NCI-H226 (cell line): ENCODE measurements at regions not wholly inside any gene's neighbourhood (a gene's known extent, or its start where the extent isn't known, plus 50 kb on each side); places are given as distances from the start of the nearest gene placed in this dataset.

Experiments
- DNase-seq: peaks from one replicate; pipeline ENCODE4 v3.0.0-alpha.2; 2015

DNA sequence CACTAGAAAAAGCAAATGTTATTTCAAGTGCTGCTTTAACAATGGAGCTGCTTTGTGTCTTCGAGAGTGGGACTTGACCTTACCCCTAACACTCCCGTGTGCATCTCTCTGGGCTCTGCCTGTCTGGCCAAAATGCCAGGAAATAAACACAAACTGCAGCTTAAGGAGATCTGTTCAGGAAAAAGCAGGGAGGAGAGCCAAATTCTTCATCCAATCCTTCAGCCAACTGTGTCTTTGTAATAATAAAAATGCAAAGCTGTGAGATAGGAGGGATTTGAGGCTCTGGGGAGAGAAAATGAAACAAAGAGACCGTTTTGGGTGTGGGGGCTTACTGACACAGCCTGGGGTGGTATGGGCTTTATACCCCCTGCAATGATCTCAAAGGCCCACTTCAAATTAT lies 85.8 kb upstream of the WSCD2 start:
- DNase-seq, result no peak

DNA sequence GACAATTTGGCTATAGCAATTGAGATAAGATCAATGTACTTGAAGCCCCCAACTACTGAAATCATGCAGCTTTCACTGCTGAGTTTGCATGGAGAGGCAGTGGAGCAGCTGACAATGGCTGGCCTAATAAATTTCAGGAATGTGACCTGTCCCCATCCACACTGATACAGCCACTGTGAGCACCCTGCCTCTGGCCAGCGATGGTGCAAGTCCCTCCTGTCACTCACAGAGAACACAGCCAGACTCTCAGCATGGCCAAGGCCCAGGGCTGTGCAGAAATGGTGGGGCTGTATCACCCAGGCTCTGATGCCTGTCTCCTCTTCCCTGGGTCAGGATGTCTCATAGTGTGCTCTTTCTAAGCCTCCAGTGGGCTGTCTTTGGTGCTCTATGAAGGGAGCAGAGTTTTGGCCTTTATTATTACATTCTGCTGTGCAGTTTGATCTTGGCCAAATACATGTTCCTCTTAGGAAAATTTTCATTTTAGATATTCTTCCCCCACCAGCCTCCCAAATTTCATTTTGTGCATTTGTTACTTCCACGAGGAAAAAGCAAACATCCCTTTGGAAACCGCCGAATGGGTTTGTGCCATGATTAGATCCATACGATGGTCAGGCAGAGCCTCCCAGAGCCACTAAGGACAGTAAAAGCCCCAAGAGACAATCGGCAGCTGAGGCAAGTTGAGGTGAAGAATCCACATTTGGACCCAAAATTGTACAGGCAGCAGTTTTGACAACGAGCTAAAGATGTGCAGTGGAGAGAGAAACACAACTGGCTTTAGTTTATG lies 85.1 kb upstream of the WSCD2 start:
- DNase-seq, result no peak

DNA sequence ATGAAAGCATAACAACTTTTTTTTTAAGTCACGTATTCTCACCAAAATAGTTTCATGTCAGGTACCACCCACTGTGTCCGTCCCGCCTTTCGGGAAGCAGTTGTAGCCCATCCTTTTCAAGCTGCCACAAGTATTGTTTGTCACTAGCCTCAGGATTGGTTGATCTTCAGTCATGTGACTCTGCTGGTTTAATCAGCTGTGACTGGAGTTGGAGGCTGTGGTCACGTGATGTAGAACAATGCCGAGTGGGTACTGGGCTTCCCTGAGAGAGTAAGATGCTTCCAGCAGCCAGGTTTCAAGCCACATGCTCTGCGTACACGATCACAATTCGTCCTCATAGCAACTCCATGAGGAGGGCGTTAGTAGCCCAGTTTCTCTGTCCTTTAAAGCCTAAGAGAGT lies 83.0 kb upstream of the WSCD2 start:
- DNase-seq, result no peak

DNA sequence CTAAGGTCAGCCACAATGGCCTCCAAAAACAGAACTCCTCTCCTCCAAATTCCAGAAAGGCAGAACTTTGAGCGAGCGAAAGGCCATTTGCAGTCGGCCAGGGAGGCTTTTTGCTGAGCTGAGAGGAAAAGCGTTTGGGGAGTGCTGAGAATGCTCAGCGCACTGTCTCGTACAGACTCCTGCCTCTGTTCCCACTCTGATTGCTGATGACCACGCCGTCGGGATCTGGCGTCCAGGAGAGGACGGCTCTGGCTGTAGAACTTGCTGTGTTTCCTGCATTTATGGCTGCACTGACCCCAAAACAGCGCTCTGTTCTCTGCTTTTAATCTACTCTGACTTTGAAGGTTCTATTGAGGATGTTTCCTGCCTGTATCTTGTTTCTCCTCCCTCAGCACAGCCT lies 82.4 kb upstream of the WSCD2 start:
- DNase-seq, result no peak

DNA sequence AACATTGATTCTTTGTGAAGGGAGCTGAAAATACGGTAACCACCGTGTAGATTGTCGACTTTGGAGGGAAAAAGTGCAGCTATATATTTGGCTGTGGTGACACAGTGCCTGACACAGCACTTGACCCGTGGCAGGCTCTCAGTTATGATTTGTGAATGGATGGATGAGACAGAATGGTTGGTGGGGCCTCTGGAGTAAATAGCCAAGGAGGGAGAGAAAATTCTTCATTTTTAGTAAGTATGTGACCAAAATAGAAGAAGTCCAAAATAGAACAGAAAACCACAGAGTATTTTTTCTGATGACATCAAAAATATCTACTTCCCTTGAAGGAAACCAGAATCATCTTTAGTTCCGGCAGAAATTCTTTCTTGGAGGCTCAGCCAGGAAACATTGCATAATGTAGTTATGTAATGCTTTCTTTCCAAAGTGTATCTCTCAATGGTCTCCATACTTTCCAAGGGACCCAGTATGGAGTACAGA lies 82.0 kb upstream of the WSCD2 start:
- DNase-seq, result no peak

DNA sequence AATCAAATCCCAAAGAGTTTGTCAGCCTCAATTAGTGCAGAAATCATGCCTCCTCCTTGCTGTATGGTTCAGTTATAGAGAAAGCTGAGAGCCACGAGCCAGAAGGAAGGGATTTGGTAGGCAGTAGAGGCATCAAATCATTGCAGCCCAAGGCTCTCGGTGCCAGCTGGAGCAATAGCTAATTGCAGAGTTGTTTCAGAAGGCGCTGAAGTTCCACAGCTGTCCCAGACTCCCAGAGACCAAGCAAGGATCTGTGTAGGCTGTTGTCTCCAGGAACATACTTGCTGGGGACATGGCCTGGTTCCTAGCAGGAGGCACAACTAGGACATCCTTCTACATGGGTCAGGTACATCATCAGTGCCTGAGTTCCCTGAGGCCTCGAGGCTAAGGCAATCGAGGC lies 80.4 kb upstream of the WSCD2 start:
- no peak for DNase-seq

DNA sequence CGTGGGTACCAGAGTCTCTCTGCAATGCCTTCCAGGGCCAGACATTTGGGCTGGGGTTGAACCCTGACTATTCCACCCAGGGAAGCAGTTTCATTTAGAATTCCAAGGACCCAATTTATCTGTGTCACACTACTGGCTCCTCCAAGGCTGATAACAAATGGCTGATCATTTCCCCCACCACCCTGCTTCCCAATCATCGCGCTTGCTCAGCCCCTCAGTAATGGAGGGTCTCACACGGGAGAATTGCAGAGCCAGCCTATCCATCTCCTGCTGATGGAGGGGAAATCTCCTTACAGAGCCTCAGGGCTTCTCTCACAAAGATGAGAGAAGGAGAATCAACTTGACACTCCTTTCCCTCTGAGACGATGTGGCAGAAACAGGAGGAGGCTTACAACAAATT lies 78.4 kb upstream of the WSCD2 start:
- DNase-seq, result no peak

DNA sequence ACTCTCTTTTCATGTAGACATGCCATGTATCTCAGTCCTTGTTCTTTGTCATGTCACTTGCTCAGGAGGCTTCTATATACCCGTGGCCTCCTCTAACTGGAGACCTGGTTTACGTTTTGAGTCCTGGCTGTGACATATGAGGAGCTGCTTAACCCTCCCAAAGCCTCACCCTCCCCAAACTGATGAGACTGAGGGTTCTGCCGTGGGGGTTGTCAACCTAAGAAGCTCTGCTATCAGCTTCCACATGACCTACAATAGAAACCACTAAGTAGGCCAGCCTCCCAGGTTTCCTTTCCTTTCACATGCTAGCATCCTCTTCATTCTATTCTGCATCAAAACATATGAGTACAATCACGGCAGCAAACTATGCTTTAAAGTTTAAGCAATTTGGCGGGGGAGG lies 76.8 kb upstream of the WSCD2 start:
- DNase-seq, result no peak

DNA sequence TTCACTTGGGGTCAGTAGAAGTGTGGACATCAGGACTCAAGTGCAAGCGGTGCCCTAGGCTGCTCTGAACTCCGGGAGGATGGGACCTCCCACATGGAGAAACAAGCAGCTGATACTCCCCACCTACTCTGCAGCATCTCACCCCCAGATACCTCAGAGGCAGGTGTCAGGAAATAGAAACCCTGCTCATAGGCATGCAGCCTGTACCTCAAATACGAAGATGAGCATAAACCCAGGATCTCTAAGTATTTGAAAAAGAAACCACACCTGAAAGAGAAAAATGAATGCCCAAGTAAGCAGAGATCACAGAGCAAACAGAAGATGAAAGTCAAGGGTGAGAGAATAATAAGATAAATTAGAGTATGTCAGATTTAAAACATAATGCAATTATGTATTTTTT lies 75.6 kb upstream of the WSCD2 start:
- no peak for DNase-seq

DNA sequence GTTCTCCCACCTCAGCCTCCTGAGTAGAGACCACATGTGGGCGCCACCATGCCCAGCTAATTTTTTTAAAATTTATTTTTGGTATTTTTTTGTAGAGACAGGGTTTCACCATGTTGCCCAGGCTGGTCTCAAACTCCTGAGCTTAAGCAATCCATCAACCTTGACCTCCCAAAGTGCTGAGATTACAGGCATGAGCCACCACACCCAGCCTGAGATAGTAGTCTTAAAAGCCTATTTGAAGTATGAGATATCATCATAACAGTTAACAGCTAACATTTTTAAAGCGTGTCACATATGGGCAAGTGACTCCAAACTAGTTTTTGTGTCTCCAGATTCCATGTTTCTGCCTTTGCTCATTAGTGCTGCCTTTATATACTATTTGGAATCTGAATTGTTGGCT lies 74.6 kb upstream of the WSCD2 start:
- no peak for DNase-seq

DNA sequence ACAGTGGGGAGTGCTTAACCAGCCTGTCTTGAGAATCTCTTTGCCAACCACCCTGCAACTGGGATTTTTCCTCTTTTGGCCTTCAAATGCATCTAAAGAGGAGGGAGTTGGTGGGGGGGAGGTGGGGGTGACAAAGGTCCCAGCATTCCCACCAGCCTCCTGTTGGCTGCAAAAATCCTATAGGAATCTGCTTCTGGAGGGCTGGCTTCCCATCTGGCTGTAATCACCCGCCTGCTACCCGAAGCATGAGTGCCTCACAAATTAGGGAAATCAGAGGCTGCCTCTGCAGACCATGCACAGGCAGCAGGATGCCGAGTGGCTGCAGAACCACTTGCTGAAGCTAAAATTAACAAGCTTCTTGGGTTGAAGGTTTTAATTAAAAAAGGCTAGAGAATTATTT lies 73.9 kb upstream of the WSCD2 start:
- no peak for DNase-seq

DNA sequence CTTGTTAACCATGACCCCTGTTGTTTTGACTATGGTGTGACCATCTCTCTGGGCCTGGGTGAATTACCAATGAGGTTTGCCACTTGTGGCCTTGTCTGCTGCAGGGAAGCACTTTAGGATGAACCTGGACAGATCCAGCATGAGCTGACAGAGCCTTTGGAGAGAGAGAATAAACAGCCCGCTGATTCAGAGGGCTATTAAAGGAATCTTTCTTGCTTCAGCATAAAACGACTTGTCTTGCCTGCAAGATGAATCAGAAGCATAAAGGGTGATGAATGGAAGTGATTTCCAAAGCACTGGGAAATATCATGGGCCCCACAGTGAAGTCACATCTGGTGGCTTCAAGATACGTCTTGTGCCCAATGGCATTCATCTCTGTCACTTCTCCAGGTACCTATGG lies 69.0 kb upstream of the WSCD2 start:
- no peak for DNase-seq

DNA sequence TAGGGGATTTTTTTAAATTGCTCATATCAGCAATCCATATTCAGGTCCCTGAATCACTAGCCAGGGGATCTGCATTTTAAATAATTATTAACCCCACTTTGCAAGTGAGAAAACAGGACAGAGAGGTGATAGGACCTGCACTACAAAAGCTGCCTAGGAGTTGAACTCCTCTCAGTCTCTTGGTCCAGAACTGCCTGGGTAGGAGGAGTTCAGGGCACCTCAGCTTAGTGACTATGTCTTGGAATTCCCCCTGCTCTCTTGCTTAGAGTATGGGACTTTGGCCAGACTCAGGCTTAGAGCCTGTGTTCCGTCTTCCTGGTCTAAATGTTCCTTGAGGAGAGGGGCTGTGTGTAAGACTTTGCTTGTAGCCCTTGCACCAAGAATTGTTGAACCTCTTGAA lies 68.2 kb upstream of the WSCD2 start:
- no peak for DNase-seq

DNA sequence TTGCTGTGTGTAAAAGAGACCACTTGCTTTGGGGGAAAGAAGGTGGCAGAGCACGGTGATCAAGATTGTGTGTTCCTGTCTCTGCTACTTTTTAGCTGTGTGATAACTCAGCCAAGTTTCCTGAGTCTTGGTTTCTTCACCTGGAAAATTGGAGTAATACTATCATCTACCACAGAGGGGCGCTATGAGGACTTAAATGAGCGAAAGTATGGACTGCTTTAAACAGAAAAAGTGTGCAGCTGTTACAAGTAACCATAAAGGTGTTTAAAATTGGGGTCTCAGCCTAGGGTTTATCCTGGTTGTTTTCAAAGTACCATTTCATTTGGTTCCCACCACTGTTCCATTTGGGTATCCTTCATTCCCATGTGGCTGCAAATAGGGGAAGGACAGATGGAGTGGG lies 65.9 kb upstream of the WSCD2 start:
- DNase-seq, result no peak

DNA sequence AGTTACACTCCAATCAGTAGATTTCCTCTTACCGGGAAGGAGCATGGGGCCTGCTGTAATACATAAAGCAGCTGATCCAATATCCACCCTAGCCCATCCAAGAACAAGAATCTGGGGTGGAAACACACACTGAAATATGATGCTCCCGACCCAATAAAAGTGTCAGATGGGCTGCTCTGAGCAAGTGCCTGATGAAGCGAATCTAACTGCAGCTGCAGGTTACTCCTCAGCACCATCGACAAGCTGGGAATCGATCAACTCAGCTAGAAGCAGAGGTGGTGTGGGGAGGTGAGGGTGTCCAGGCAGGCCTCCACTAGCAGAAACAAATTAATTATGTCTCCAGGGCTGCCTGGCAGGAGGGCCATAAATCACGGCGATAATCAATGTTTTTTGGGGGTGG lies 64.0 kb upstream of the WSCD2 start:
- no peak for DNase-seq

DNA sequence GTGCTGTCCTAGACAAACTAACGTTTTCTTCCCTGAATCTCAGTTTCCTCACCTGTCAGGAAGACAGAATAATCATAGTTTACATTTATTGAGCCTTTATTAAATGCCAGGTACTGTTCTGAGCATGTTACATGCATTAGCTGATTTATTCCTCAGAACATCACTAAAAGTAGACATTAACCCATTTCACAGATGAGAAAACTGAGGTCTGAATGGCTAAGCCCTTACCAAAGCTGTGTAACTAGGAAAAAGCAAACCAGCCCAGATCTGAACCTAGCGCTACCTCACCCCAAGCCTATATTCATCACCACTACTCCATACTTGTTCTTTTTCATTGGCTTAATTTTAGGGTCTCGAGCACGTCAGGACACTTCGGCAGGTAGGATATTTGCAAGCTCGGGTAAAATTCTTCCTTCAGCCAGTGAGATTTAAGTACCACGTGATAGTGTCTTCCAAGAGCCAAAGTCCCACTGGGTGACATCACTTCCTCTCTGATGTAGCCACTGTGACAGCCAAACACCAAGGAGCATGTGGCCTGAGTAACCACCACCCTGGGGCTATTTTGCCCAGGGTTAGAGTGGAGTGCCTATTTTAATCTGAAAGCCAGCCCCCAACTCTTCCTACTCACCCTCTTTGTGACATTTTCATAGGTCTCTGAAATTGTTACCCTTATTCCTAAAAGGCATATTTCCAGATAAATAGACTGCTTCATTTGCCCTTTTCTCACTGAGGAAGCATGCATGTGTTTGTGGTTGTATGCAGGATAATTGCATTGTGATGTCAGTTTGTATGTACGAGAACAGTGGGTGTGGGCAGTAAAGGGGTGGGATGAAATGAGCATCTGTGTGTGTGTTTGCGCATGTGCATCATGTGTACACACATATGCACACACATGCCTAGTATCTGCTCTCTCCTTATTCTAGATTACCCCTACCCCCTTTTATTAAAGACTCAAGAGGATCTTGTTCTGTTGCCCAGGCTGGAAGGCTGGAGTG lies 62.2 kb upstream of the WSCD2 start:
- DNase-seq, result no peak

DNA sequence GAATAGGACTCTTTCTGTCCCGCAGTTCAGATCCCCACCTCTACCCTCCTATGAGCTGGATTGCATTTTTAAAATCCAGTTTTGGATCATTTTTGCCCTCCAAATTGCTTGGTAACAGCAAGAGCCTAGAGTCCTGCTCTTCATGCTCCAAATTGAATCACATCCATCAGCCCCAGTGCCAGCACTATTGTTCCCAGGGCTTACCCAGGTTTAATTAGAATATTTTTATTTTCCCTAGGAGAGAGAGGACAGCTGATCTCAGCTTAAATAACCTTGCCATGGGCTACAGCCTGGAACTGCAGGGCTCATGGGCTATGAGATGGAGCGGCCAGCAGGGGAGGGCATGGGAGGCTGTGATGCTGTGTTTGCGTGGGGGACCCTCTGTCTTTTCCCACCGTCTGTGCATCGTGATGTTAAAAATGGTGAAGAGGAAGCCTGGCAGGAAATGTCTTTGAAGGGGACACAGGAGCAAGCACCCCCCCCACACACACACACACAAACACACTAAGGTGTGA lies 59.4 kb upstream of the WSCD2 start:
- DNase-seq, result no peak

DNA sequence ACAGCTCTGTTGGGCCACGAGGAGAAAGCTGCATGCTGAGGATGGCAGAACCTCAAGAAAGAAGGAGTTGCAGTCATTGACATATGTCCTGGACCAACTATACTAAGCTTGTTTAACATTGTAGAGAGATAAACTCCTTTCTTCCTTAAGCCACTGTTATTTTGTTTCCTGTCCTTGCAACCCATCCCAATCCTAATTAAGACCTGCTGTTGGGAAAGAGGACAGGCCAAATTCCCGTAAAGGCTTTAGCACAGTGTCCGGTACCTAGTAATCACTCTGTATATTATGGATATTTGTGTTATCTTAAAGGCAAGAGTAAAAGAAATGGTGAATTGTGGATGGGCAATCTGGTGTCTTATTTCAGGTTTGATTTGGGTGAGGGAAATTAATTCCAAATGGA lies 53.5 kb upstream of the WSCD2 start:
- DNase-seq, result no peak

DNA sequence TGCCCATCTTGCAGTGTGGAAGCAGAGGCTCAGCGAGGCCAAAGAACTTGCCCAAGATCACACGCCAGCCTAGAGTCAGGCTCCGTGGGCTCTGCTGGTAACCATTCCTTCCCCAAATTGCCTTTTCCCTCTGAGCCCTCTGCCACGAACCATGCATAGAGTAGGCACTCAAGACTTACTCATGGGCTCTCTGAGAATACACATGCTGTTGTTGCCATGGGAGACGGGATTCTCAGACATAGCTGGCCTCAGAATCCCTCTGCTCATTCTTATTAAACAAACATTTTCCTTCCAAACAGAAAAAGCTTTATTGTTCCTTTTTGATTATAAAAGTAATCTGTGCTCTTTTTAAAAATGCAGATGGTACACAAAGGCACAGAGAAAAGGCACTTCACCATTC lies 52.5 kb upstream of the WSCD2 start:
- no peak for DNase-seq

DNA sequence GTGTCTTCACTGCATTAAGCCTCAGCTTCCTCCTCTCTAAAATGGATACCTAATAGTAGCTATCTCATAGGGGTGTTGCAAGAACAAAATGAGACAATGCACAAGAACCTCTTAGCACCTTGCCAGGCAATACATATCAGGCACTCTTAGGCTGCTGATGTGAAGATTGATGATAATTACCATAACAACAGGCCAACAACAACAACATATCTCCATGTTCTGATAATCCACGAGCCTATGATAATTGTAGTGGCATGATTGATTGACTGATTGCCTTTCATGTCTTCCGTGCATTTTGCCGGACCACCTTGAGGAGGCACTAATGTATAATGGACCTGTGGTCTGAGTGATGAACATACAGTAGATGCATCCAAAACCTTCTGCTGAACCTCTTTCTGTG lies 50.7 kb upstream of the WSCD2 start:
- DNase-seq, result no peak
